HepG2 (cell line): ENCODE measurements at regions not wholly inside any gene's neighbourhood (a gene's known extent, or its start where the extent isn't known, plus 50 kb on each side); places are given as distances from the start of the nearest gene placed in this dataset.

Experiments
- ATAC-seq: fragments of 200-7000 bp; cut with Tn5 transposase; 3 replicates; pipeline ENCODE4 v1.9.1; 2020; ENCODE audit warnings: mild to moderate bottlenecking, moderate library complexity
- BruUV-seq: library from RNA; stranded (reverse); fragments of 400-500 nt; replicated peaks from 2 replicates; lab custom pipeline; 2021; lab: Mats Ljungman, UMichigan
- CTCF ChIA-PET: fragments of 300-600 bp; formaldehyde crosslinking; extraction: SDS; loops from one replicate; lab custom pipeline; 2021; ENCODE audit warnings: low total read pairs, inconsistent platforms, low intra/inter-chr PET ratio; lab: Yijun Ruan, JAX
- POLR2A ChIA-PET: fragments of 350-600 bp; sonication (Branson Sonifier 250); formaldehyde crosslinking; loops from one replicate; lab custom pipeline; 2020; ENCODE audit warnings: antibody characterized with exemption, inconsistent platforms; lab: Yijun Ruan, JAX
- DNase-seq: peaks from one replicate; pipeline ENCODE4 v3.0.0-alpha.2; 2015; ENCODE audit warnings: low spot score
- FAIRE-seq: peaks from 3 replicates; lab custom pipeline; 2011; peaks lifted over from hg19 to GRCh38; lab: Jason Lieb, UNC
- H2AFZ ChIP-seq: one replicate; pipeline ENCODE4 v1.6.1; 2011; ENCODE audit warnings: low read length, inconsistent platforms
- H3K27ac ChIP-seq: fragments of 300-600 bp; 3 replicates; pipeline ENCODE4 v1.8.0; 2011; ENCODE audit warnings: mixed run types, mild to moderate bottlenecking, mixed read lengths, low read length, inconsistent platforms; ENCODE audit not compliant: insufficient read depth; ENCODE audit errors: extremely low read length
- H3K27me3 ChIP-seq, 2 experiments: fragments of 200-600 bp in 1 of 2; 2 replicates in 1 of 2; 3 replicates in 1 of 2; pipeline versions ENCODE4 v1.6.0 to v1.8.0; 2011; ENCODE audit warnings: low read length in 2 of 2, mild to moderate bottlenecking in 2 of 2, moderate library complexity in 2 of 2, inconsistent platforms in 1 of 2; ENCODE audit not compliant: insufficient read depth in 2 of 2, control insufficient read depth in 1 of 2
- H3K36me3 ChIP-seq, 2 experiments: fragments of 200-600 bp in 1 of 2; replicated peaks in 1 of 2; 2 replicates in 1 of 2; 3 replicates in 1 of 2; pipeline versions ENCODE4 v1.5.1 to v1.8.0; 2011; ENCODE audit warnings: low read length in 2 of 2, inconsistent platforms in 1 of 2; ENCODE audit not compliant: insufficient read depth in 2 of 2, control insufficient read depth in 1 of 2
- H3K4me1 ChIP-seq: 2 replicates; pipeline ENCODE4 v1.5.1; 2012; ENCODE audit warnings: low read length, inconsistent platforms; ENCODE audit not compliant: insufficient read depth
- H3K4me2 ChIP-seq: 2 replicates; pipeline ENCODE4 v1.6.0; 2011; ENCODE audit warnings: low read depth, low read length, inconsistent platforms
- H3K4me3 ChIP-seq, 3 experiments: fragments of 200-600 bp in 1 of 3; sonication (generic), shearing (Covaris generic) in 1 of 3; replicated peaks in 1 of 3; 2 replicates each; pipeline ENCODE4 v1.5.1; 2011 to 2016; ENCODE audit warnings: low read length in 3 of 3, inconsistent platforms in 2 of 3, low read depth in 2 of 3, mild to moderate bottlenecking in 2 of 3, control low read depth in 1 of 3, mixed read lengths in 1 of 3; ENCODE audit not compliant: insufficient read depth in 1 of 3
- H3K79me2 ChIP-seq: one replicate; pipeline ENCODE4 v1.6.1; 2011; ENCODE audit warnings: low read length, inconsistent platforms; ENCODE audit not compliant: insufficient read depth
- H3K9ac ChIP-seq: 2 replicates; pipeline ENCODE4 v1.6.0; 2011; ENCODE audit warnings: mild to moderate bottlenecking, low read depth, low read length, inconsistent platforms; ENCODE audit not compliant: insufficient read depth
- H3K9me3 ChIP-seq: 2 replicates; pipeline ENCODE4 v1.5.1; 2012; ENCODE audit warnings: mild to moderate bottlenecking, low read length
- H4K20me1 ChIP-seq: 2 replicates; pipeline ENCODE4 v1.6.0; 2011; ENCODE audit warnings: inconsistent platforms, mild to moderate bottlenecking, low read length, moderate library complexity; ENCODE audit not compliant: insufficient read depth
- LBX2 ChIP-seq: sonication (generic); formaldehyde crosslinking; IDR thresholded peaks from 2 replicates; pipeline ENCODE4 v1.5.0; 2020; ENCODE audit warnings: missing genetic modification reagents, mild to moderate bottlenecking, borderline replicate concordance
- MIXL1 ChIP-seq: IDR thresholded peaks from 2 replicates; pipeline ENCODE4 v1.6.1; 2016
- ZBED4 ChIP-seq: sonication (generic); formaldehyde crosslinking; IDR thresholded peaks from 2 replicates; pipeline ENCODE4 v1.4.0; 2020; ENCODE audit warnings: missing genetic modification reagents, borderline replicate concordance
- ZBTB42 ChIP-seq: sonication (generic); formaldehyde crosslinking; IDR thresholded peaks from 2 replicates; pipeline ENCODE4 v1.5.0; 2020; ENCODE audit warnings: mild to moderate bottlenecking, missing genetic modification reagents
- ZNF274 ChIP-seq: sonication (generic); formaldehyde crosslinking; IDR thresholded peaks from 2 replicates; pipeline ENCODE4 v1.5.1; 2020; ENCODE audit warnings: mild to moderate bottlenecking, missing genetic modification reagents
- ZNF543 ChIP-seq: sonication (generic); formaldehyde crosslinking; IDR thresholded peaks from 2 replicates; pipeline ENCODE4 v1.4.0; 2020; ENCODE audit warnings: mild to moderate bottlenecking, missing genetic modification reagents
- ZNF761 ChIP-seq: sonication (generic); formaldehyde crosslinking; conservative IDR thresholded peaks from 2 replicates; pipeline ENCODE4 v1.4.0; 2020; ENCODE audit warnings: mild to moderate bottlenecking, missing genetic modification reagents
- ZSCAN31 ChIP-seq: sonication (generic); formaldehyde crosslinking; IDR thresholded peaks from 2 replicates; pipeline ENCODE4 v1.5.0; 2020; ENCODE audit warnings: low read depth, mild to moderate bottlenecking, missing genetic modification reagents
- WGBS: methylation state at CpG from one replicate; pipeline ENCODE4 v1.1.6; 2017; ENCODE audit warnings: low lambda C conversion rate; 5-methylcytosine and 5-hydroxymethylcytosine counted together
- in situ Hi-C: cut with HindIII; loops from 2 replicates; pipeline ENCODE4 v1.10.0; 2017; ENCODE audit warnings: low pct_unique_long_range_greater_than_20kb; ENCODE audit not compliant: extremely low pct_ligation_motif_present
- intact Hi-C: fragments of 100-400 bp; cut with micrococcal nuclease; formaldehyde crosslinking; loops from one replicate; pipeline ENCODE4 v1.10.0; 2022; ENCODE audit not compliant: unreplicated experiment

GRCh38 chr9:96158909-96159575 is 142.9 kb downstream of the HSD17B3 start:
- CTCF ChIA-PET, result no interaction called here
- POLR2A ChIA-PET, result no interaction called here
- 17% methylated on average over 8 of the region's 9 CpGs for WGBS

More at GRCh38 chr9:96158909-96159575, 142.9 kb downstream of the HSD17B3 start:
- TF ChIP-seq ZNF274, result no peak
- no peak for TF ChIP-seq ZNF761
- TF ChIP-seq ZBTB42 (CRISPR knock-in tag), result no peak
- TF ChIP-seq ZSCAN31, result no peak
- TF ChIP-seq ZNF543 (CRISPR knock-in tag), result no peak
- TF ChIP-seq MIXL1 (CRISPR knock-in tag), result no peak
- TF ChIP-seq ZBED4 (CRISPR knock-in tag), result no peak
- no peak for TF ChIP-seq LBX2 (CRISPR knock-in tag)
- peaks cover 1 to 17% of the 10 kb centered on the region in 2 experiments; a peak in 2 of 5 replicates for H3K27me3 ChIP-seq
- no peak overlapping the region for H2AFZ ChIP-seq
- H3K27ac ChIP-seq, result no peak overlapping the region
- no peak for DNase-seq
- H3K9ac ChIP-seq, result no peak overlapping the region
- intact Hi-C loops, result no loop called here
- no peaks in the 10 kb centered on the region for H3K79me2 ChIP-seq
- in situ Hi-C loops, result no loop called here
- H3K4me1 ChIP-seq, result no peaks in the 10 kb centered on the region
- no peaks in the 10 kb centered on the region for H3K36me3 ChIP-seq
- no TSS peak for BruUV-seq
- no peaks in the 10 kb centered on the region for H3K9me3 ChIP-seq
- H4K20me1 ChIP-seq, result no peaks in the 10 kb centered on the region
- no peak for ATAC-seq
- H3K4me3 ChIP-seq, result no peak overlapping the region
- H3K4me2 ChIP-seq, result no peak overlapping the region
- no peak for FAIRE-seq
